ENCODE measurements at regions not wholly inside any gene's neighbourhood (a gene's known extent, or its start where the extent isn't known, plus 50 kb on each side); places are given as distances from the start of the nearest gene placed in this dataset.

- no peak for TF ChIP-seq EP300 (IDR thresholded peaks at IDR 0.05)
- no peak for TF ChIP-seq CTCF (IDR thresholded peaks at IDR 0.05)
- no peak for TF ChIP-seq POLR2A (IDR thresholded peaks at IDR 0.05; ENCODE audit: low read depth)
- no peak for TF ChIP-seq POLR2AphosphoS5 (IDR thresholded peaks at IDR 0.05)
These were observed 394.4 kb downstream of the QKI start for GRCh38 chr6:163808871-163809270.

Data from esophagus muscularis mucosa (tissue), 4 donors.